Sigmoid colon (tissue), 3 donors: ENCODE measurements at regions not wholly inside any gene's neighbourhood (a gene's known extent, or its start where the extent isn't known, plus 50 kb on each side); places are given as distances from the start of the nearest gene placed in this dataset.

ENCODE experiments used
- small RNA-seq, 3 donors: library from RNA; depleted of rRNA; stranded (forward); fragments of <200 nt; gene quantifications; one replicate each; pipeline ENCODE3, GENCODE V24; 2016

Small RNA genes in the stretch of these regions (small RNA-seq; reads per million reads assigned to genes)
- 0 reads per million in 3 donors for gene AL359920.1
